ENCODE measurements at regions not wholly inside any gene's neighbourhood (a gene's known extent, or its start where the extent isn't known, plus 50 kb on each side); places are given as distances from the start of the nearest gene placed in this dataset.
A peak's percentile ranks its signal among the peaks of the same experiment; 100 is the strongest.

DNA sequence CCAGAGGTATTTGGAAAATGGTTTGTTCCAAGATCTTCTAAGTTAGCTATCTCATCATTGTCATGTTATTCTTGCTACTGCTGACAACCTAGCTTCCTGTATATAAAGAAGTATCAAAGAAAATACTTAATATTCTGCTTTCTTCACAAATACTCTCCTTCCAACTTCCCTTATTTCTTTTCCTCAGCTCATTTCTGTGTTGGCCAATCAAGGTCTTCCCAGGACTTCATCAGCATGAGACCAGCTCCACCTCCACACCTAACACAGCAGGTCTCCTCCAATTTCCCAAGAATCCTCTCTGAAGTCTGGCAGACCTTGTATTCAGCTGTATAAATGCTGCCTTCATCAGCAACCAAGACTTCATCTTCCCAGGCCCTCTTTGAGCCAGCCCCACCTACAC is 538.6 kb upstream of the JARID2 start:
- H3K36me3 ChIP-seq (replicated peaks): no peaks in the 10 kb centered on the region
- peak overlapping the region; percentile 96 for H3K27ac ChIP-seq
- in situ Hi-C loops (cut with HindIII; ENCODE audit: low pct_ligation_motif_present, low sequenced_read_pairs): no loop called here
- TF ChIP-seq, protein P1, sequence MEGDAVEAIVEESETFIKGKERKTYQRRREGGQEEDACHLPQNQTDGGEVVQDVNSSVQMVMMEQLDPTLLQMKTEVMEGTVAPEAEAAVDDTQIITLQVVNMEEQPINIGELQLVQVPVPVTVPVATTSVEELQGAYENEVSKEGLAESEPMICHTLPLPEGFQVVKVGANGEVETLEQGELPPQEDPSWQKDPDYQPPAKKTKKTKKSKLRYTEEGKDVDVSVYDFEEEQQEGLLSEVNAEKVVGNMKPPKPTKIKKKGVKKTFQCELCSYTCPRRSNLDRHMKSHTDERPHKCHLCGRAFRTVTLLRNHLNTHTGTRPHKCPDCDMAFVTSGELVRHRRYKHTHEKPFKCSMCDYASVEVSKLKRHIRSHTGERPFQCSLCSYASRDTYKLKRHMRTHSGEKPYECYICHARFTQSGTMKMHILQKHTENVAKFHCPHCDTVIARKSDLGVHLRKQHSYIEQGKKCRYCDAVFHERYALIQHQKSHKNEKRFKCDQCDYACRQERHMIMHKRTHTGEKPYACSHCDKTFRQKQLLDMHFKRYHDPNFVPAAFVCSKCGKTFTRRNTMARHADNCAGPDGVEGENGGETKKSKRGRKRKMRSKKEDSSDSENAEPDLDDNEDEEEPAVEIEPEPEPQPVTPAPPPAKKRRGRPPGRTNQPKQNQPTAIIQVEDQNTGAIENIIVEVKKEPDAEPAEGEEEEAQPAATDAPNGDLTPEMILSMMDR (IDR thresholded peaks at IDR 0.05; ENCODE audit: low read depth, low read length, missing control alignments): no peak
- DNase-seq: no peak
- no peaks in the 10 kb centered on the region for H3K27me3 ChIP-seq (replicated peaks)
- no peak overlapping the region for H3K4me3 ChIP-seq (ENCODE audit: low read depth, low read length)

GRCh38 chr6:14707971-14708465 is 537.9 kb upstream of the JARID2 start:
- DNase-seq: no peak
- in situ Hi-C loops (cut with HindIII; ENCODE audit: low pct_ligation_motif_present, low sequenced_read_pairs): no loop called here
- Histone ChIP-seq H3K27ac (no peak overlapping the region), H3K36me3 (replicated peaks) (no peaks in the 10 kb centered on the region), H3K4me3 (ENCODE audit: low read depth, low read length) (no peak overlapping the region), H3K27me3 (replicated peaks) (no peaks in the 10 kb centered on the region)
- TF ChIP-seq, protein P1 (IDR thresholded peaks at IDR 0.05; ENCODE audit: low read depth, low read length, missing control alignments): no peak

- in situ Hi-C loops (cut with HindIII; ENCODE audit: low pct_ligation_motif_present, low sequenced_read_pairs): no loop called here
- no peak overlapping the region for H3K27ac ChIP-seq
- DNase-seq: no peak
These were observed 536.7 kb upstream of the JARID2 start for GRCh38 chr6:14709066-14709670.

DNA sequence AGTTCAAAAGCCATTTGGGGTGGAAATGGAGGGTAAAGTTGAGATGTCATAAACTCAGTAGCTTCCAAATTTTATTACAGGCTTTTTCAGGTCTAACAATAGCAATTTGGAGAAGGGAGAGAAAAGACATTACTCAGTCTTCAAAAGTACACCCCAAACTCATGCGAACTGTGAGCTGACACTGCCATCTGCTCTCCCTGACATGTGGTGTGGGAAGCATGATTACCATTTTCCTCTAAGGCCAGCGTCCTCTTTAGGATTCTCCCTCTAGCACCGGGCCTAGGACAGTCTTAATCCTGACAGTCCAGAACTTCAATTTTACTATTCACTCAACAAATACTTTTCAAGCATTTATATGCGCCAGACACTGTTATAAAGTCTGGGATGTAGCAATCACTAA is 536.0 kb upstream of the JARID2 start:
- H3K27ac ChIP-seq: peak overlapping the region; percentile 88
- no peak for DNase-seq
- H3K27me3 ChIP-seq (replicated peaks): no peaks in the 10 kb centered on the region
- in situ Hi-C loops (cut with HindIII; ENCODE audit: low pct_ligation_motif_present, low sequenced_read_pairs): no loop called here
- no peak overlapping the region for H3K4me3 ChIP-seq (ENCODE audit: low read depth, low read length)
- TF ChIP-seq, protein P1 (IDR thresholded peaks at IDR 0.05; ENCODE audit: low read depth, low read length, missing control alignments): no peak
- no peaks in the 10 kb centered on the region for H3K36me3 ChIP-seq (replicated peaks)

More at GRCh38 chr6:14709066-14709670, 536.7 kb upstream of the JARID2 start:
- TF ChIP-seq, protein P1 (IDR thresholded peaks at IDR 0.05; ENCODE audit: low read depth, low read length, missing control alignments): no peak
- Histone ChIP-seq H3K4me3 (ENCODE audit: low read depth, low read length) (no peak overlapping the region), H3K27me3 (replicated peaks) (no peaks in the 10 kb centered on the region), H3K36me3 (replicated peaks) (no peaks in the 10 kb centered on the region)

DNA sequence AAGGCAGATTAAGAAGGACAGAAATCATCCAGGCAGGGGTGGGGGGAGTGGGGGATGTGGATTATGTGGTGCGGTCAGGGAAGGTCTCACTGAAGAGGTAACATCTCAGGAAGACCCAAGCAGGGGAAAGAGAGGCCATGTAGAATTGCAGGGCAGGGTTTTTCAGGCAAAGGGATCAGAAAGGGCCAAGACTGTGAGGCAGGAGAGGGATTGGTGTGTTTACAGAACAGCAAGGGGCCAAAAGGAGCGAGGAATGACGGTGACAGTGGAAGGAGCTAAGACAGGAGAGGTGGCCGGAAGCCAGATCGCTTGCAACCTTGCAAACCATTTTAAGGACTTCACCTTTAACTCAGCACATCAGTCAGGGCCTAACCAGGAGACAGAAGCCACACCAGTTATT is 535.4 kb upstream of the JARID2 start:
- DNase-seq: no peak
- Histone ChIP-seq H3K27me3 (replicated peaks) (no peaks in the 10 kb centered on the region), H3K4me3 (ENCODE audit: low read depth, low read length) (no peak overlapping the region), H3K36me3 (replicated peaks) (no peaks in the 10 kb centered on the region), H3K27ac (peak overlapping the region; percentile 88)
- in situ Hi-C loops (cut with HindIII; ENCODE audit: low pct_ligation_motif_present, low sequenced_read_pairs): no loop called here
- TF ChIP-seq, protein P1 (IDR thresholded peaks at IDR 0.05; ENCODE audit: low read depth, low read length, missing control alignments): no peak
